Ovary (tissue), 3 donors: ENCODE measurements at regions not wholly inside any gene's neighbourhood (a gene's known extent, or its start where the extent isn't known, plus 50 kb on each side); places are given as distances from the start of the nearest gene placed in this dataset.

ENCODE experiments used
- EP300 ChIP-seq: sonication (generic); formaldehyde crosslinking; IDR thresholded peaks from one replicate; pipeline ENCODE4 v1.6.1; 2017; ENCODE audit warnings: antibody characterized with exemption
- TF ChIP-seq, protein P1 (sequence below), 3 donors: fragments of 450-650 bp in 2 of 3; fragments of 200-600 bp in 1 of 3; IDR thresholded peaks; one replicate each; pipeline versions ENCODE4 v1.5.1 to v1.8.0; 2016 to 2022; ENCODE audit warnings: antibody characterized with exemption in 3 of 3, mild to moderate bottlenecking in 1 of 3
- donor health status: DM: no; HTN: no; CAD: no.

DNA sequence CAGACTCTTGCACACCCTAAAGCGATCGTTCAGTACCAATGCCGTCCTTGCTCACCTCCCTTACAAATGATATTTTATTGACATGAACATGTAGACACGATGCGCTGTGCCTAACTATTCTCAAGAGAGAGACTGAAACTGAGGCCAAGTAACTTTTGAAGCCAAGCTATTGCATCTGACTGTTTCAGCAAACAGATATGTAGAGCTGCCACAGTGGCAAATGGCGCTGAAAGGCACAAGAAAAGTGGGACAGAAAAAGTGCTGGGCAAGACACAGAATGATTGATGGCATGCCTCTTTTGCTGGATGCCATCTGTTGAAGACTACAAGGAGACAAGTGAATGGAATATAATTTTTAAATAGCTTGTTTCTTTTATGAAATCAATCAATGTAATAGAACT is 1157.2 kb upstream of the ADGRL4 start:
- TF ChIP-seq EP300 = no peak
- TF ChIP-seq, protein P1, sequence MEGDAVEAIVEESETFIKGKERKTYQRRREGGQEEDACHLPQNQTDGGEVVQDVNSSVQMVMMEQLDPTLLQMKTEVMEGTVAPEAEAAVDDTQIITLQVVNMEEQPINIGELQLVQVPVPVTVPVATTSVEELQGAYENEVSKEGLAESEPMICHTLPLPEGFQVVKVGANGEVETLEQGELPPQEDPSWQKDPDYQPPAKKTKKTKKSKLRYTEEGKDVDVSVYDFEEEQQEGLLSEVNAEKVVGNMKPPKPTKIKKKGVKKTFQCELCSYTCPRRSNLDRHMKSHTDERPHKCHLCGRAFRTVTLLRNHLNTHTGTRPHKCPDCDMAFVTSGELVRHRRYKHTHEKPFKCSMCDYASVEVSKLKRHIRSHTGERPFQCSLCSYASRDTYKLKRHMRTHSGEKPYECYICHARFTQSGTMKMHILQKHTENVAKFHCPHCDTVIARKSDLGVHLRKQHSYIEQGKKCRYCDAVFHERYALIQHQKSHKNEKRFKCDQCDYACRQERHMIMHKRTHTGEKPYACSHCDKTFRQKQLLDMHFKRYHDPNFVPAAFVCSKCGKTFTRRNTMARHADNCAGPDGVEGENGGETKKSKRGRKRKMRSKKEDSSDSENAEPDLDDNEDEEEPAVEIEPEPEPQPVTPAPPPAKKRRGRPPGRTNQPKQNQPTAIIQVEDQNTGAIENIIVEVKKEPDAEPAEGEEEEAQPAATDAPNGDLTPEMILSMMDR (IDR thresholded peaks at IDR 0.05) = no peak
